Tibial nerve (tissue), 4 donors: ENCODE measurements at regions not wholly inside any gene's neighbourhood (a gene's known extent, or its start where the extent isn't known, plus 50 kb on each side); places are given as distances from the start of the nearest gene placed in this dataset.

Experiments used
- DNase-seq, 2 donors: peaks; one replicate each; pipeline ENCODE4 v3.0.0-alpha.2; 2019; ENCODE audit warnings: low spot score in 2 of 2
- H3K27ac ChIP-seq, 4 donors: fragments of 200-600 bp; sonication (generic) in 3 of 4; one replicate each; pipeline ENCODE4 v1.5.1; 2017 to 2019; ENCODE audit warnings: mild to moderate bottlenecking in 1 of 4
- H3K27me3 ChIP-seq, 2 donors: fragments of 200-600 bp; sonication (generic) in 1 of 2; one replicate each; pipeline versions ENCODE4 v1.5.1 to v1.6.0; 2017 to 2019
- H3K36me3 ChIP-seq, 3 donors: fragments of 200-600 bp; sonication (generic); one replicate each; pipeline ENCODE4 v1.5.1; 2018 to 2019
- H3K4me1 ChIP-seq, 4 donors: fragments of 200-600 bp; sonication (generic) in 3 of 4; one replicate each; pipeline ENCODE4 v1.5.1; 2017 to 2019
- H3K4me3 ChIP-seq, 4 donors: fragments of 200-600 bp; sonication (generic) in 3 of 4; one replicate each; pipeline ENCODE4 v1.5.1; 2017 to 2019; ENCODE audit warnings: mild to moderate bottlenecking in 1 of 4, moderate library complexity in 1 of 4
- H3K9me3 ChIP-seq, 4 donors: fragments of 200-600 bp; sonication (generic) in 3 of 4; one replicate each; pipeline ENCODE4 v1.5.1; 2017 to 2019
- EP300 ChIP-seq, 2 donors: sonication (generic); formaldehyde crosslinking; IDR thresholded peaks; one replicate each; pipeline ENCODE4 v1.6.1; 2017; ENCODE audit warnings: antibody characterized with exemption in 2 of 2, mild to moderate bottlenecking in 1 of 2
- POLR2A ChIP-seq, 2 donors: fragments of 450-650 bp; IDR thresholded peaks; one replicate each; pipeline ENCODE4 v1.6.1; 2017; ENCODE audit warnings: antibody characterized with exemption in 2 of 2, mild to moderate bottlenecking in 2 of 2, moderate library complexity in 2 of 2
- WGBS, 2 donors: methylation state at CpG; one replicate each; pipeline ENCODE4 v1.1.5; 2018; 5-methylcytosine and 5-hydroxymethylcytosine counted together
- TF ChIP-seq, protein P1 (sequence below), 5 experiments: fragments of 200-600 bp in 3 of 5; fragments of 450-650 bp in 2 of 5; sonication (generic) in 3 of 5; IDR thresholded peaks; one replicate each; pipeline ENCODE4 v1.5.1; 2016 to 2019; ENCODE audit warnings: antibody characterized with exemption in 5 of 5, mild to moderate bottlenecking in 3 of 5, moderate library complexity in 2 of 5

GRCh38 chr2:142684667-142685066 is 192.8 kb upstream of the KYNU start:
- WGBS, 2 donors, result 92 to 94% methylated on average over 3 of the region's 3 CpGs
- H3K4me1 ChIP-seq, result no peaks in the 10 kb centered on the region
- no peaks in the 10 kb centered on the region for H3K9me3 ChIP-seq
- no peak overlapping the region for H3K27ac ChIP-seq
- no peaks in the 10 kb centered on the region for H3K36me3 ChIP-seq
- H3K27me3 ChIP-seq, result no peaks in the 10 kb centered on the region
- H3K4me3 ChIP-seq, result no peak overlapping the region
- DNase-seq, result no peak
- TF ChIP-seq, protein P1, sequence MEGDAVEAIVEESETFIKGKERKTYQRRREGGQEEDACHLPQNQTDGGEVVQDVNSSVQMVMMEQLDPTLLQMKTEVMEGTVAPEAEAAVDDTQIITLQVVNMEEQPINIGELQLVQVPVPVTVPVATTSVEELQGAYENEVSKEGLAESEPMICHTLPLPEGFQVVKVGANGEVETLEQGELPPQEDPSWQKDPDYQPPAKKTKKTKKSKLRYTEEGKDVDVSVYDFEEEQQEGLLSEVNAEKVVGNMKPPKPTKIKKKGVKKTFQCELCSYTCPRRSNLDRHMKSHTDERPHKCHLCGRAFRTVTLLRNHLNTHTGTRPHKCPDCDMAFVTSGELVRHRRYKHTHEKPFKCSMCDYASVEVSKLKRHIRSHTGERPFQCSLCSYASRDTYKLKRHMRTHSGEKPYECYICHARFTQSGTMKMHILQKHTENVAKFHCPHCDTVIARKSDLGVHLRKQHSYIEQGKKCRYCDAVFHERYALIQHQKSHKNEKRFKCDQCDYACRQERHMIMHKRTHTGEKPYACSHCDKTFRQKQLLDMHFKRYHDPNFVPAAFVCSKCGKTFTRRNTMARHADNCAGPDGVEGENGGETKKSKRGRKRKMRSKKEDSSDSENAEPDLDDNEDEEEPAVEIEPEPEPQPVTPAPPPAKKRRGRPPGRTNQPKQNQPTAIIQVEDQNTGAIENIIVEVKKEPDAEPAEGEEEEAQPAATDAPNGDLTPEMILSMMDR (IDR thresholded peaks at IDR 0.05), result no peak
- TF ChIP-seq EP300 (IDR thresholded peaks at IDR 0.05) (no peak), POLR2A (IDR thresholded peaks at IDR 0.05) (no peak)

DNA sequence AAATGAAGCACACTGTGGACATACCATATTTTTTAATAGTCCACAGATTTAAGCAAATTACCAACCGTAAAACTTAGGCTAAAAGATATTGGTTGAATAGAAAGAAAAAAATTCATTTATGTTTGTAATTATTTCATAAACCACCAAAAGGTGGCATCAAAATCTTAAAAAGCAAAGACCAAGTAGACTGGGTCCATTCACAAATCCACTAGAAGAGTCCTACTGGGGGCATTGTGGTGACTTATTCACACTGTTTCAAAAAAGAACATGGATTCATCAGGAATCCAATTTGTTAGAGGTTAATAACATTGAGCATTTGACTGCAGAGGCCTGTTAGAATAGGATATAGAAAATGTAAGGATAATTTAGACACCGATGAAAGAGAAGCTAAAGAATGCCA is 194.9 kb upstream of the KYNU start:
- 77 to 85% methylated on average over 2 of the region's 2 CpGs for WGBS, 2 donors

GRCh38 chr2:142681952-142682351 is 195.5 kb upstream of the KYNU start:
- Histone ChIP-seq H3K4me1 (no peaks in the 10 kb centered on the region), H3K9me3 (no peaks in the 10 kb centered on the region), H3K27ac (no peak overlapping the region), H3K4me3 (no peak overlapping the region), H3K36me3 (no peaks in the 10 kb centered on the region), H3K27me3 (no peaks in the 10 kb centered on the region)
- 41 to 61% methylated on average over 1 of the region's 1 CpG for WGBS, 2 donors
- TF ChIP-seq POLR2A (IDR thresholded peaks at IDR 0.05) (no peak), EP300 (IDR thresholded peaks at IDR 0.05) (no peak)
- TF ChIP-seq, protein P1 (IDR thresholded peaks at IDR 0.05), result no peak
- DNase-seq, result no peak

More for the DNA sequence above, 194.9 kb upstream of the KYNU start:
- no peaks in the 10 kb centered on the region for H3K9me3 ChIP-seq
- H3K4me3 ChIP-seq, result no peak overlapping the region
- H3K4me1 ChIP-seq, result no peaks in the 10 kb centered on the region
- H3K27ac ChIP-seq, result no peak overlapping the region
- DNase-seq, result no peak
- TF ChIP-seq, protein P1 (IDR thresholded peaks at IDR 0.05), result no peak
- TF ChIP-seq POLR2A (IDR thresholded peaks at IDR 0.05) (no peak), EP300 (IDR thresholded peaks at IDR 0.05) (no peak)
- H3K36me3 ChIP-seq, result no peaks in the 10 kb centered on the region
- no peaks in the 10 kb centered on the region for H3K27me3 ChIP-seq

DNA sequence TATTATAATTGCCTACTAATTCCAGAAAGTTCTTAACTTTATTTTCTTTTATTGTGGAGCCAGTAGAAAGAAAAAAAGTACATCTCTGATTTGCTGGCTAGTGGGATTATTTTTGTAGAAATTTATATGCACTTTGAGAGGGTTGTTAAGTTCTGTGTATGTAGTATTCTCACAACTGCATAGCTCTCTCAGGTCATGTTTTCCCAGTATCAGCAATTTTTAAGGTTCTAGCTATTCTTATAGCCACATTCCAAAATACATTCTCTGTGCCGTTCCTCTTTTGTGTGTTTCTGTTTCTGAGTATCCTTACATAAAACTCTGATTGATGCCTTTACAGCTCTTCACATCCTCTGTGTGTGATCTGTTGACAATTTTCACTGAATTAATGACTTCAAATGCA is 199.3 kb upstream of the KYNU start:
- H3K27me3 ChIP-seq, result no peaks in the 10 kb centered on the region
- no peaks in the 10 kb centered on the region for H3K9me3 ChIP-seq
- H3K27ac ChIP-seq, result no peak overlapping the region
- H3K4me3 ChIP-seq, result no peak overlapping the region
- TF ChIP-seq, protein P1 (IDR thresholded peaks at IDR 0.05), result no peak
- no peak for TF ChIP-seq POLR2A (IDR thresholded peaks at IDR 0.05)
- no peak for TF ChIP-seq EP300 (IDR thresholded peaks at IDR 0.05)
- H3K4me1 ChIP-seq, result no peaks in the 10 kb centered on the region
- 30 to 41% methylated on average over 1 of the region's 1 CpG for WGBS, 2 donors
- no peak for DNase-seq
- H3K36me3 ChIP-seq, result no peaks in the 10 kb centered on the region

DNA sequence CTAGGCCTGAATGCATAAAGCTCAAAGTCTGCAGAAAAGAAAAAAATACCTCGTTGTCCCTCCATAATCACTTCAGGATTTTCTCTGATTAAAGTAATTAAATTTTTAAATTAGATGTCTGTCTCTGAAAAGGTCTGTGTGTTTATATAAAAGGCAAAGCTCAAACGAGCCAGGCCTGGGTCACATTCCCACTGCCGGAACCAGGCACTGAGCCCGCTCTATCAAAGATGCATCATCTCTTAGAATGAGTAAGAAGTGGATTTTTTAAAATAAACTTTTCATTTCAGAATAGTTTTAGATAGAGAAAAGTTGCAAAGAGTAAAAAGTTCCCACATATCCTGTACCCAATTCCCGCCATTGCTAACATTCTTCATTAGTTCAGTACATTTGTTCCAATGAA is 202.1 kb upstream of the KYNU start:
- no peak overlapping the region for H3K4me3 ChIP-seq
- H3K4me1 ChIP-seq, result no peaks in the 10 kb centered on the region
- no peak overlapping the region for H3K27ac ChIP-seq
- no peaks in the 10 kb centered on the region for H3K36me3 ChIP-seq
- no peaks in the 10 kb centered on the region for H3K27me3 ChIP-seq
- DNase-seq, result no peak
- TF ChIP-seq POLR2A (IDR thresholded peaks at IDR 0.05) (no peak), EP300 (IDR thresholded peaks at IDR 0.05) (no peak)
- TF ChIP-seq, protein P1 (IDR thresholded peaks at IDR 0.05), result no peak
- 70 to 79% methylated on average over 5 of the region's 5 CpGs for WGBS, 2 donors
- H3K9me3 ChIP-seq, result no peaks in the 10 kb centered on the region
